ENCODE measurements at regions not wholly inside any gene's neighbourhood (a gene's known extent, or its start where the extent isn't known, plus 50 kb on each side); places are given as distances from the start of the nearest gene placed in this dataset.

- no peak overlapping the region for H3K4me3 ChIP-seq (replicated peaks; ENCODE audit: low read depth, low read length)
- no peak for DNase-seq (ENCODE audit: low read depth)
- no peak for TF ChIP-seq CTCF (IDR thresholded peaks at IDR 0.05; ENCODE audit: low read length, missing control alignments)
Observed at GRCh38 chr6:97461218-97461617, 178.2 kb upstream of the MMS22L start.

- peak; percentile 3 for DNase-seq (ENCODE audit: low read depth)
- H3K4me3 ChIP-seq (replicated peaks; ENCODE audit: low read depth, low read length) = no peak overlapping the region
- no peak for TF ChIP-seq CTCF (IDR thresholded peaks at IDR 0.05; ENCODE audit: low read length, missing control alignments)
Observed at GRCh38 chr6:97462031-97462430, 179.0 kb upstream of the MMS22L start.

GRCh38 chr6:97462938-97463598 is 180.1 kb upstream of the MMS22L start:
- no peak for TF ChIP-seq CTCF (IDR thresholded peaks at IDR 0.05; ENCODE audit: low read length, missing control alignments)
- H3K4me3 ChIP-seq (replicated peaks; ENCODE audit: low read depth, low read length) = no peak overlapping the region
- no peak for DNase-seq (ENCODE audit: low read depth)

GRCh38 chr6:97465877-97466561 is 183.0 kb upstream of the MMS22L start:
- DNase-seq (ENCODE audit: low read depth) = no peak
- no peak for TF ChIP-seq CTCF (IDR thresholded peaks at IDR 0.05; ENCODE audit: low read length, missing control alignments)
- no peak overlapping the region for H3K4me3 ChIP-seq (replicated peaks; ENCODE audit: low read depth, low read length)

- no peak for TF ChIP-seq CTCF (IDR thresholded peaks at IDR 0.05; ENCODE audit: low read length, missing control alignments)
- H3K4me3 ChIP-seq (replicated peaks; ENCODE audit: low read depth, low read length) = no peak overlapping the region
- no peak for DNase-seq (ENCODE audit: low read depth)
Observed at GRCh38 chr6:97468981-97469380, 186.0 kb upstream of the MMS22L start.

- no peak overlapping the region for H3K4me3 ChIP-seq (replicated peaks; ENCODE audit: low read depth, low read length)
- DNase-seq (ENCODE audit: low read depth) = no peak
- no peak for TF ChIP-seq CTCF (IDR thresholded peaks at IDR 0.05; ENCODE audit: low read length, missing control alignments)
Observed at GRCh38 chr6:97469451-97469850, 186.4 kb upstream of the MMS22L start.

GRCh38 chr6:97470322-97470721 is 187.3 kb upstream of the MMS22L start:
- no peak for DNase-seq (ENCODE audit: low read depth)
- TF ChIP-seq CTCF (IDR thresholded peaks at IDR 0.05; ENCODE audit: low read length, missing control alignments) = no peak
- H3K4me3 ChIP-seq (replicated peaks; ENCODE audit: low read depth, low read length) = no peak overlapping the region
